Spinal cord (tissue), 10 donors: ENCODE measurements at regions not wholly inside any gene's neighbourhood (a gene's known extent, or its start where the extent isn't known, plus 50 kb on each side); places are given as distances from the start of the nearest gene placed in this dataset. TPM values are rescaled to one million over a fixed set of nuclear protein-coding genes. Genes with fewer than 3 reads are reported as not detected.

Experiments used
- DNase-seq, 6 donors: peaks; one replicate each; pipeline versions ENCODE4 v3.0.0 to v3.0.0-alpha.2; 2013 to 2015; ENCODE audit warnings: low spot score in 6 of 6, low read depth in 4 of 6
- H3K27ac ChIP-seq: one replicate; pipeline ENCODE4 v1.5.1; 2013; ENCODE audit warnings: low read depth, low read length, control low read depth
- H3K27me3 ChIP-seq: one replicate; pipeline ENCODE4 v1.6.1; 2013; ENCODE audit warnings: low read length; ENCODE audit not compliant: control insufficient read depth, insufficient read depth
- H3K36me3 ChIP-seq: one replicate; pipeline ENCODE4 v1.6.1; 2013; ENCODE audit warnings: low read length; ENCODE audit not compliant: control insufficient read depth, insufficient read depth
- H3K4me1 ChIP-seq: one replicate; pipeline ENCODE4 v1.6.1; 2013; ENCODE audit warnings: low read length; ENCODE audit not compliant: control insufficient read depth, insufficient read depth
- H3K4me3 ChIP-seq: one replicate; pipeline ENCODE4 v1.5.1; 2013; ENCODE audit warnings: low read depth, low read length, control low read depth
- H3K9me3 ChIP-seq: one replicate; pipeline ENCODE4 v1.6.1; 2013; ENCODE audit warnings: low read length; ENCODE audit not compliant: control insufficient read depth, insufficient read depth
- WGBS: methylation state at CpG from one replicate; pipeline ENCODE4 v1.1.5; 2013; ENCODE audit warnings: missing lambda C conversion rate; ENCODE audit not compliant: insufficient coverage; 5-methylcytosine and 5-hydroxymethylcytosine counted together
- small RNA-seq: library from RNA; depleted of rRNA; stranded (forward); fragments of <200 nt; gene quantifications from one replicate; pipeline ENCODE3, GENCODE V24; 2014; ENCODE audit warnings: low replicate concordance
- donor health status: healthy.

GRCh38 chrX:151239751-151240150, 63.4 kb downstream of the GPR50 start:
- no peaks in the 10 kb centered on the region for H3K36me3 ChIP-seq
- WGBS = no CpG with 5 or more reads among the region's 4 CpGs
- H3K4me3 ChIP-seq = no peak overlapping the region
- H3K27me3 ChIP-seq = no peaks in the 10 kb centered on the region
- H3K4me1 ChIP-seq = no peaks in the 10 kb centered on the region
- DNase-seq = peak in 4 of 6 donors; percentile 2 to 84 (median 8)
- no peak overlapping the region for H3K27ac ChIP-seq
- no peaks in the 10 kb centered on the region for H3K9me3 ChIP-seq

- no peak for DNase-seq
- Histone ChIP-seq H3K36me3 (no peaks in the 10 kb centered on the region), H3K9me3 (no peaks in the 10 kb centered on the region), H3K4me1 (no peaks in the 10 kb centered on the region), H3K27ac (no peak overlapping the region), H3K27me3 (no peaks in the 10 kb centered on the region), H3K4me3 (no peak overlapping the region)
- WGBS = no CpG with 5 or more reads among the region's 1 CpG
These were observed 63.9 kb downstream of the GPR50 start for GRCh38 chrX:151240237-151240636.

- H3K27me3 ChIP-seq = no peaks in the 10 kb centered on the region
- no peaks in the 10 kb centered on the region for H3K4me1 ChIP-seq
- 25% methylated on average over 1 of the region's 6 CpGs for WGBS
- H3K36me3 ChIP-seq = no peaks in the 10 kb centered on the region
- H3K27ac ChIP-seq = no peak overlapping the region
- H3K4me3 ChIP-seq = no peak overlapping the region
- peaks cover 1% of the 10 kb centered on the region for H3K9me3 ChIP-seq
- no peak for DNase-seq
These were observed 92.5 kb downstream of the GPR50 start for GRCh38 chrX:151268836-151269235.

GRCh38 chrX:151279161-151279560, 102.8 kb downstream of the GPR50 start:
- H3K9me3 ChIP-seq = no peaks in the 10 kb centered on the region
- no peaks in the 10 kb centered on the region for H3K4me1 ChIP-seq
- WGBS = no CpG with 5 or more reads among the region's 2 CpGs
- no peak overlapping the region for H3K27ac ChIP-seq
- no peaks in the 10 kb centered on the region for H3K27me3 ChIP-seq
- no peak overlapping the region for H3K4me3 ChIP-seq
- H3K36me3 ChIP-seq = no peaks in the 10 kb centered on the region
- no peak for DNase-seq

- H3K27me3 ChIP-seq = no peaks in the 10 kb centered on the region
- no peaks in the 10 kb centered on the region for H3K4me1 ChIP-seq
- no peaks in the 10 kb centered on the region for H3K9me3 ChIP-seq
- H3K36me3 ChIP-seq = no peaks in the 10 kb centered on the region
- H3K27ac ChIP-seq = no peak overlapping the region
- WGBS = 61% methylated on average over 4 of the region's 5 CpGs
- peak in 1 of 6 donors; percentile 5 for DNase-seq
- H3K4me3 ChIP-seq = no peak overlapping the region
These were observed 109.1 kb upstream of the VMA21 start for GRCh38 chrX:151287954-151288353.

- Histone ChIP-seq H3K27me3 (no peaks in the 10 kb centered on the region), H3K36me3 (no peaks in the 10 kb centered on the region), H3K4me1 (no peaks in the 10 kb centered on the region), H3K27ac (no peak overlapping the region), H3K9me3 (no peaks in the 10 kb centered on the region), H3K4me3 (no peak overlapping the region)
- DNase-seq = no peak
These were observed 74.0 kb upstream of the VMA21 start for GRCh38 chrX:151323054-151323453.

GRCh38 chrX:151336809-151337208, 60.2 kb upstream of the VMA21 start:
- no peaks in the 10 kb centered on the region for H3K9me3 ChIP-seq
- H3K27me3 ChIP-seq = no peaks in the 10 kb centered on the region
- H3K4me3 ChIP-seq = no peak overlapping the region
- no peaks in the 10 kb centered on the region for H3K4me1 ChIP-seq
- DNase-seq = no peak
- no peak overlapping the region for H3K27ac ChIP-seq
- no peaks in the 10 kb centered on the region for H3K36me3 ChIP-seq

- H3K27ac ChIP-seq = no peak overlapping the region
- WGBS = no CpG with 5 or more reads among the region's 2 CpGs
- no peaks in the 10 kb centered on the region for H3K4me1 ChIP-seq
- no peaks in the 10 kb centered on the region for H3K27me3 ChIP-seq
- no peak overlapping the region for H3K4me3 ChIP-seq
- H3K9me3 ChIP-seq = peaks cover 1% of the 10 kb centered on the region
- no peak for DNase-seq
- no peaks in the 10 kb centered on the region for H3K36me3 ChIP-seq
These were observed 50.0 kb upstream of the VMA21 start for GRCh38 chrX:151346931-151347543.

Small RNAs in the stretch of these regions (small RNA-seq; reads per million reads assigned to genes)
- gene RF00017 = not detected
